ENCODE measurements at regions not wholly inside any gene's neighbourhood (a gene's known extent, or its start where the extent isn't known, plus 50 kb on each side); places are given as distances from the start of the nearest gene placed in this dataset.

DNA sequence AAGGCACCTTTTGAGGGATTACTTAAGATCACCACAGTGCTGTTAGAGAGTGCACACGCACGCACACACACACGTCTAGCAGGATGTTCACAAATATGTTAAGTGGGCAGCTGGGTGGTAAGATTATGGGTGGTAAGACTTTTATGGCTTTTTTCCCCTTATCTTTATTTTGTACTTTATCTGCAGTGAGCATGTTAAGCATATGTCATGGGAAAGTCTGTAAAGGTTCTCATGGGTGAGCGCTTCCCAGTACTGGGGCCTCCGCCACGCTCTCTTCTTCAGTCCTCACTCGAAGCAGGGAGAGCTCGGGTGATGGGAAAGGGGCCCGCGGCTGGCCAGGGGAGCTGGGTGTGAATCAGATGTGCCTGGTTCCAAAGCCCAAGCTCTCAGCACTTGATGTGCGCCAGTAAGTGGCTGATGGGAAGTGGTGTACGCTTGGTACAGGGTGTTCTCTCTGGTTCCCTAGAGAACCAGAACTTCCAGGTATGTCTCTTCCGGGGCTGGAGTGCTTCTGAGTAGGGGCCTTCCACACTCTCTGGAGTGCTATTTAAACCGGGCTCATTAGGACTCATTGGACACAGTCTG, 83.9 kb upstream of the YWHAQ start:
- TF ChIP-seq POLR2A (IDR thresholded peaks at IDR 0.05; ENCODE audit: low read length) = no peak
- no peak for TF ChIP-seq GATA1 (IDR thresholded peaks at IDR 0.05; ENCODE audit: low read depth, low read length)

All from erythroblast (primary cell).